Prostate gland (tissue), 2 donors: ENCODE measurements at regions not wholly inside any gene's neighbourhood (a gene's known extent, or its start where the extent isn't known, plus 50 kb on each side); places are given as distances from the start of the nearest gene placed in this dataset.

Experiments
- DNase-seq: peaks from one replicate; pipeline ENCODE4 v3.0.0-alpha.2; 2019; ENCODE audit warnings: low spot score
- H3K27ac ChIP-seq, 2 donors: fragments of 200-600 bp; sonication (generic); 2 replicates each; pipeline ENCODE4 v1.5.1; 2017 to 2019
- H3K27me3 ChIP-seq: fragments of 200-600 bp; sonication (generic); replicated peaks from 2 replicates; pipeline ENCODE4 v1.5.1; 2019; ENCODE audit not compliant: insufficient read depth
- H3K36me3 ChIP-seq, 2 donors: fragments of 200-600 bp; sonication (generic); 1 replicate in 1 of 2; 2 replicates in 1 of 2; pipeline versions ENCODE4 v1.5.1 to v1.8.1; 2017 to 2019
- H3K4me1 ChIP-seq: fragments of 200-600 bp; sonication (generic); replicated peaks from 2 replicates; pipeline ENCODE4 v1.5.1; 2019
- H3K4me3 ChIP-seq, 2 donors: fragments of 200-600 bp; sonication (generic); 2 replicates each; pipeline ENCODE4 v1.5.1; 2017 to 2019
- H3K9me3 ChIP-seq: fragments of 200-600 bp; sonication (generic); 2 replicates; pipeline ENCODE4 v1.5.1; 2017
- CTCF ChIP-seq, 4 experiments: fragments of 200-600 bp in 2 of 4; fragments of 450-650 bp in 2 of 4; sonication (generic) in 2 of 4; IDR thresholded peaks; 1 replicate in 3 of 4; 2 replicates in 1 of 4; pipeline ENCODE4 v1.5.1; 2016 to 2019; ENCODE audit warnings: antibody characterized with exemption in 4 of 4, mild to moderate bottlenecking in 2 of 4, moderate library complexity in 2 of 4
- POLR2A ChIP-seq: fragments of 450-650 bp; IDR thresholded peaks from one replicate; pipeline ENCODE4 v1.6.1; 2016; ENCODE audit warnings: antibody characterized with exemption, mild to moderate bottlenecking
- POLR2AphosphoS5 ChIP-seq: sonication (generic); formaldehyde crosslinking; IDR thresholded peaks from one replicate; pipeline ENCODE4 v1.6.1; 2017; ENCODE audit warnings: antibody characterized with exemption
- WGBS: methylation state at CpG from one replicate; pipeline ENCODE4 v1.1.5; 2018; 5-methylcytosine and 5-hydroxymethylcytosine counted together
- intact Hi-C: fragments of 100-400 bp; cut with DNase I; formaldehyde crosslinking; loops from one replicate; pipeline ENCODE4 v1.14.2; 2022

- H3K4me1 ChIP-seq, result no peaks in the 10 kb centered on the region
Measured at GRCh38 chr7:19991936-19992335, 218.5 kb upstream of the TMEM196 start.

GRCh38 chr7:19989906-19990305, 216.5 kb upstream of the TMEM196 start:
- no peaks in the 10 kb centered on the region for H3K36me3 ChIP-seq
- no peaks in the 10 kb centered on the region for H3K9me3 ChIP-seq
- intact Hi-C loops, result loop anchor here (10.0 kb wide), 2 partner anchors 185 to 605 kb away; no protein-coding TSS in a partner anchor
- no peak for TF ChIP-seq CTCF (IDR thresholded peaks at IDR 0.05)
- no peak for TF ChIP-seq POLR2AphosphoS5
- no peak for TF ChIP-seq POLR2A
- WGBS, result 42% methylated on average over 2 of the region's 2 CpGs
- H3K27ac ChIP-seq, result no peak overlapping the region
- H3K4me1 ChIP-seq, result no peaks in the 10 kb centered on the region
- H3K4me3 ChIP-seq, result no peak overlapping the region
- DNase-seq, result no peak
- H3K27me3 ChIP-seq, result no peaks in the 10 kb centered on the region

More at GRCh38 chr7:19991936-19992335, 218.5 kb upstream of the TMEM196 start:
- H3K36me3 ChIP-seq, result no peaks in the 10 kb centered on the region
- 91% methylated on average over 2 of the region's 2 CpGs for WGBS
- TF ChIP-seq CTCF (IDR thresholded peaks at IDR 0.05) (no peak), POLR2A (no peak), POLR2AphosphoS5 (no peak)
- DNase-seq, result no peak
- intact Hi-C loops, result no loop called here
- H3K27ac ChIP-seq, result no peak overlapping the region
- H3K27me3 ChIP-seq, result no peaks in the 10 kb centered on the region
- H3K4me3 ChIP-seq, result no peak overlapping the region
- H3K9me3 ChIP-seq, result no peaks in the 10 kb centered on the region

- intact Hi-C loops, result loop anchor here (10.0 kb wide), 2 partner anchors 186 to 606 kb away; no protein-coding TSS in a partner anchor
- Histone ChIP-seq H3K4me3 (no peak overlapping the region), H3K36me3 (no peaks in the 10 kb centered on the region), H3K27me3 (no peaks in the 10 kb centered on the region), H3K27ac (no peak overlapping the region), H3K4me1 (no peaks in the 10 kb centered on the region), H3K9me3 (no peaks in the 10 kb centered on the region)
- WGBS, result 78% methylated on average over 2 of the region's 2 CpGs
- DNase-seq, result no peak
- TF ChIP-seq POLR2A (no peak), POLR2AphosphoS5 (no peak), CTCF (IDR thresholded peaks at IDR 0.05) (no peak)
Measured at GRCh38 chr7:19988860-19989259, 215.4 kb upstream of the TMEM196 start.

- WGBS, result 90% methylated on average over 3 of the region's 3 CpGs
- intact Hi-C loops, result loop anchor here (10.0 kb wide), 2 partner anchors 191 to 611 kb away; no protein-coding TSS in a partner anchor
- H3K36me3 ChIP-seq, result no peaks in the 10 kb centered on the region
- DNase-seq, result no peak
- no peaks in the 10 kb centered on the region for H3K9me3 ChIP-seq
- no peak overlapping the region for H3K4me3 ChIP-seq
- no peaks in the 10 kb centered on the region for H3K27me3 ChIP-seq
- TF ChIP-seq POLR2AphosphoS5 (no peak), POLR2A (no peak), CTCF (IDR thresholded peaks at IDR 0.05) (no peak)
- no peaks in the 10 kb centered on the region for H3K4me1 ChIP-seq
- H3K27ac ChIP-seq, result no peak overlapping the region
Measured at GRCh38 chr7:19984231-19984632, 210.8 kb upstream of the TMEM196 start.
